WTC11 (cell line): ENCODE measurements at regions not wholly inside any gene's neighbourhood (a gene's known extent, or its start where the extent isn't known, plus 50 kb on each side); places are given as distances from the start of the nearest gene placed in this dataset.

Source experiments
- CTCF ChIP-seq: fragments of 200-600 bp; IDR thresholded peaks from 2 replicates; pipeline ENCODE4 v1.8.0; 2022; ENCODE audit warnings: antibody characterized with exemption
- GTF2I ChIP-seq: fragments of 250-450 bp; sonication (Bioruptor Pico); conservative IDR thresholded peaks from 2 replicates; pipeline ENCODE4 v1.4.0; 2021; ENCODE audit warnings: mild to moderate bottlenecking
- OVOL2 ChIP-seq: fragments of 250-450 bp; sonication (Bioruptor Pico); IDR thresholded peaks from 2 replicates; pipeline ENCODE4 v1.9.0; 2021; ENCODE audit warnings: mild to moderate bottlenecking, borderline replicate concordance
- RELA ChIP-seq: sonication (generic); formaldehyde crosslinking; IDR thresholded peaks from 2 replicates; pipeline ENCODE4 v1.8.1; 2022; ENCODE audit warnings: missing genetic modification reagents, mild to moderate bottlenecking, borderline replicate concordance
- ZNF671 ChIP-seq: fragments of 250-450 bp; sonication (Bioruptor Pico); IDR thresholded peaks from 2 replicates; pipeline ENCODE4 v1.8.0; 2021; ENCODE audit warnings: mild to moderate bottlenecking
- TF ChIP-seq, protein P1 (sequence below): sonication (generic); formaldehyde crosslinking; conservative IDR thresholded peaks from 2 replicates; pipeline ENCODE4 v1.8.1; 2023; ENCODE audit warnings: mild to moderate bottlenecking, low read depth, missing genetic modification reagents, moderate library complexity
- TF ChIP-seq, protein P2 (sequence below): sonication (generic); formaldehyde crosslinking; IDR thresholded peaks from 2 replicates; pipeline ENCODE4 v1.8.1; 2022; ENCODE audit warnings: low read depth, mild to moderate bottlenecking, moderate library complexity, missing genetic modification reagents, borderline replicate concordance

- TF ChIP-seq CTCF (no peak), RELA (CRISPR knock-in tag) (no peak), ZNF671 (CRISPR knock-in tag) (no peak), OVOL2 (no peak), GTF2I (no peak)
- TF ChIP-seq, protein P1, sequence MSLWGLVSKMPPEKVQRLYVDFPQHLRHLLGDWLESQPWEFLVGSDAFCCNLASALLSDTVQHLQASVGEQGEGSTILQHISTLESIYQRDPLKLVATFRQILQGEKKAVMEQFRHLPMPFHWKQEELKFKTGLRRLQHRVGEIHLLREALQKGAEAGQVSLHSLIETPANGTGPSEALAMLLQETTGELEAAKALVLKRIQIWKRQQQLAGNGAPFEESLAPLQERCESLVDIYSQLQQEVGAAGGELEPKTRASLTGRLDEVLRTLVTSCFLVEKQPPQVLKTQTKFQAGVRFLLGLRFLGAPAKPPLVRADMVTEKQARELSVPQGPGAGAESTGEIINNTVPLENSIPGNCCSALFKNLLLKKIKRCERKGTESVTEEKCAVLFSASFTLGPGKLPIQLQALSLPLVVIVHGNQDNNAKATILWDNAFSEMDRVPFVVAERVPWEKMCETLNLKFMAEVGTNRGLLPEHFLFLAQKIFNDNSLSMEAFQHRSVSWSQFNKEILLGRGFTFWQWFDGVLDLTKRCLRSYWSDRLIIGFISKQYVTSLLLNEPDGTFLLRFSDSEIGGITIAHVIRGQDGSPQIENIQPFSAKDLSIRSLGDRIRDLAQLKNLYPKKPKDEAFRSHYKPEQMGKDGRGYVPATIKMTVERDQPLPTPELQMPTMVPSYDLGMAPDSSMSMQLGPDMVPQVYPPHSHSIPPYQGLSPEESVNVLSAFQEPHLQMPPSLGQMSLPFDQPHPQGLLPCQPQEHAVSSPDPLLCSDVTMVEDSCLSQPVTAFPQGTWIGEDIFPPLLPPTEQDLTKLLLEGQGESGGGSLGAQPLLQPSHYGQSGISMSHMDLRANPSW (CRISPR knock-in tag) = no peak
- TF ChIP-seq, protein P2, sequence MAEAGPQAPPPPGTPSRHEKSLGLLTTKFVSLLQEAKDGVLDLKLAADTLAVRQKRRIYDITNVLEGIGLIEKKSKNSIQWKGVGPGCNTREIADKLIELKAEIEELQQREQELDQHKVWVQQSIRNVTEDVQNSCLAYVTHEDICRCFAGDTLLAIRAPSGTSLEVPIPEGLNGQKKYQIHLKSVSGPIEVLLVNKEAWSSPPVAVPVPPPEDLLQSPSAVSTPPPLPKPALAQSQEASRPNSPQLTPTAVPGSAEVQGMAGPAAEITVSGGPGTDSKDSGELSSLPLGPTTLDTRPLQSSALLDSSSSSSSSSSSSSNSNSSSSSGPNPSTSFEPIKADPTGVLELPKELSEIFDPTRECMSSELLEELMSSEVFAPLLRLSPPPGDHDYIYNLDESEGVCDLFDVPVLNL (CRISPR knock-in tag) = no peak
These were observed 862.4 kb upstream of the CDH9 start for GRCh38 chr5:27900761-27901160.
